Keratinocyte (primary cell): ENCODE measurements at regions not wholly inside any gene's neighbourhood (a gene's known extent, or its start where the extent isn't known, plus 50 kb on each side); places are given as distances from the start of the nearest gene placed in this dataset.

Source experiments
- DNase-seq: peaks from one replicate; pipeline ENCODE4 v3.0.0-alpha.2; 2011; ENCODE audit warnings: low read depth, missing footprints, low spot score
- FAIRE-seq: peaks from 2 replicates; lab custom pipeline; 2011; peaks lifted over from hg19 to GRCh38; lab: Jason Lieb, UNC
- H2AFZ ChIP-seq: 2 replicates; pipeline ENCODE4 v1.6.0; 2012; ENCODE audit warnings: low read length, control low read depth, inconsistent platforms; ENCODE audit not compliant: control insufficient read depth
- H3K27ac ChIP-seq: 2 replicates; pipeline ENCODE4 v1.5.1; 2011; ENCODE audit warnings: low read length; ENCODE audit not compliant: control insufficient read depth, insufficient read depth
- H3K27me3 ChIP-seq: 3 replicates; pipeline ENCODE4 v1.6.0; 2011; ENCODE audit warnings: low read length; ENCODE audit not compliant: control insufficient read depth, insufficient read depth; ENCODE audit errors: extremely low read depth
- H3K36me3 ChIP-seq, 2 experiments: 2 replicates in 1 of 2; 3 replicates in 1 of 2; pipeline ENCODE4 v1.5.1; 2011; ENCODE audit warnings: low read length in 2 of 2, mild to moderate bottlenecking in 1 of 2; ENCODE audit not compliant: control insufficient read depth in 2 of 2, insufficient read depth in 2 of 2; ENCODE audit errors: extremely low read depth in 1 of 2
- H3K4me1 ChIP-seq: 3 replicates; pipeline ENCODE4 v1.5.1; 2011; ENCODE audit warnings: low read length; ENCODE audit not compliant: control insufficient read depth, insufficient read depth; ENCODE audit errors: extremely low read depth
- H3K4me2 ChIP-seq: 3 replicates; pipeline ENCODE4 v1.6.0; 2011; ENCODE audit warnings: low read depth, low read length; ENCODE audit not compliant: control insufficient read depth, insufficient read depth; ENCODE audit errors: extremely low read depth
- H3K4me3 ChIP-seq, 3 experiments: fragments of 200-600 bp in 1 of 3; sonication (generic) in 1 of 3; 2 replicates in 2 of 3; 3 replicates in 1 of 3; pipeline ENCODE4 v1.5.1; 2011 to 2016; ENCODE audit warnings: low read length in 3 of 3, mild to moderate bottlenecking in 3 of 3, control low read depth in 2 of 3, inconsistent platforms in 1 of 3, low read depth in 1 of 3, mixed read lengths in 1 of 3, mixed run types in 1 of 3, moderate library complexity in 1 of 3; ENCODE audit not compliant: control insufficient read depth in 2 of 3, insufficient read depth in 2 of 3; ENCODE audit errors: extremely low read depth in 1 of 3
- H3K79me2 ChIP-seq: 2 replicates; pipeline ENCODE4 v1.6.0; 2012; ENCODE audit warnings: low read length; ENCODE audit not compliant: control insufficient read depth, insufficient read depth
- H3K9ac ChIP-seq: 3 replicates; pipeline ENCODE4 v1.6.0; 2011; ENCODE audit warnings: low read length; ENCODE audit not compliant: control insufficient read depth, insufficient read depth; ENCODE audit errors: extremely low read depth
- H3K9me1 ChIP-seq: 3 replicates; pipeline ENCODE4 v1.6.0; 2011; ENCODE audit warnings: low read length; ENCODE audit not compliant: control insufficient read depth, insufficient read depth; ENCODE audit errors: extremely low read depth
- H3K9me3 ChIP-seq: 2 replicates; pipeline ENCODE4 v1.5.1; 2012; ENCODE audit warnings: low read depth, low read length; ENCODE audit not compliant: control insufficient read depth
- H4K20me1 ChIP-seq: 3 replicates; pipeline ENCODE4 v1.6.0; 2011; ENCODE audit warnings: low read length; ENCODE audit not compliant: control insufficient read depth, insufficient read depth; ENCODE audit errors: extremely low read depth
- EZH2 ChIP-seq: IDR thresholded peaks from one replicate; pipeline ENCODE4 v1.6.1; 2012; ENCODE audit warnings: inconsistent platforms, mild to moderate bottlenecking, low read length, moderate library complexity
- dilution Hi-C: fragments of 300-500 bp; cut with MboI; formaldehyde crosslinking; loops from one replicate; pipeline ENCODE4 v1.7.0; 2020; ENCODE audit warnings: low sequenced_read_pairs; ENCODE audit not compliant: extremely low pct_ligation_motif_present
- TF ChIP-seq, protein P1 (sequence below), 3 experiments: IDR thresholded peaks in 1 of 3; conservative IDR thresholded peaks in 1 of 3; optimal IDR thresholded peaks in 1 of 3; 2 replicates in 2 of 3; 3 replicates in 1 of 3; pipeline versions ENCODE3 to v1.5.1; 2011; ENCODE audit warnings: low read length in 3 of 3, mild to moderate bottlenecking in 3 of 3, moderate library complexity in 2 of 3, control low read depth in 1 of 3, inconsistent platforms in 1 of 3; ENCODE audit not compliant: insufficient read depth in 2 of 3; ENCODE audit errors: extremely low read depth in 1 of 3

DNA sequence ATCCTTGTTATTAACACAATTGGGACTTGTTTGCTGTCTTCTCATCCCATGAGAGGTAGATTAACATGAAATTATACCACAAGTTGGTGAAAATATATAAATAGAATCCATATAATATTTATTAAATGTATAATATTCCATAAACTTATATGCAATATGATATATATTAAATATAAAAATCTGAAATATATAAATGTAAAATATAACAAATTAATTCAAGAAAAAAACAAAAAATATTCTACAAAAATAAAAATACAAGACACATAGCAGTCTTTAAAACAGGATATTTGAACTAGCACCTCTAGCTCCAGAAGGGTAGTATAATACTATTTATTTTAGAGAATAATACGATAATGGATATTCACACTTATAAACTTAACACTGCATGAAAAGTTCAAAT, 603.3 kb upstream of the FLRT2 start:
- Histone ChIP-seq H3K4me3 (no peak overlapping the region), H3K27me3 (no peaks in the 10 kb centered on the region), H3K9me3 (no peaks in the 10 kb centered on the region), H3K9ac (no peak overlapping the region), H3K4me1 (no peaks in the 10 kb centered on the region), H3K4me2 (no peak overlapping the region), H3K27ac (no peak overlapping the region), H3K9me1 (no peaks in the 10 kb centered on the region), H3K36me3 (no peaks in the 10 kb centered on the region), H3K79me2 (no peaks in the 10 kb centered on the region), H4K20me1 (no peaks in the 10 kb centered on the region), H2AFZ (no peak overlapping the region)
- no peak for FAIRE-seq
- DNase-seq, result no peak
- no peak for TF ChIP-seq EZH2
- TF ChIP-seq, protein P1, sequence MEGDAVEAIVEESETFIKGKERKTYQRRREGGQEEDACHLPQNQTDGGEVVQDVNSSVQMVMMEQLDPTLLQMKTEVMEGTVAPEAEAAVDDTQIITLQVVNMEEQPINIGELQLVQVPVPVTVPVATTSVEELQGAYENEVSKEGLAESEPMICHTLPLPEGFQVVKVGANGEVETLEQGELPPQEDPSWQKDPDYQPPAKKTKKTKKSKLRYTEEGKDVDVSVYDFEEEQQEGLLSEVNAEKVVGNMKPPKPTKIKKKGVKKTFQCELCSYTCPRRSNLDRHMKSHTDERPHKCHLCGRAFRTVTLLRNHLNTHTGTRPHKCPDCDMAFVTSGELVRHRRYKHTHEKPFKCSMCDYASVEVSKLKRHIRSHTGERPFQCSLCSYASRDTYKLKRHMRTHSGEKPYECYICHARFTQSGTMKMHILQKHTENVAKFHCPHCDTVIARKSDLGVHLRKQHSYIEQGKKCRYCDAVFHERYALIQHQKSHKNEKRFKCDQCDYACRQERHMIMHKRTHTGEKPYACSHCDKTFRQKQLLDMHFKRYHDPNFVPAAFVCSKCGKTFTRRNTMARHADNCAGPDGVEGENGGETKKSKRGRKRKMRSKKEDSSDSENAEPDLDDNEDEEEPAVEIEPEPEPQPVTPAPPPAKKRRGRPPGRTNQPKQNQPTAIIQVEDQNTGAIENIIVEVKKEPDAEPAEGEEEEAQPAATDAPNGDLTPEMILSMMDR (optimal IDR thresholded peaks at IDR 0.05 in 1 of 3, IDR thresholded peaks at IDR 0.05 in 1 of 3, conservative IDR thresholded peaks at IDR 0.05 in 1 of 3; ENCODE audit: extremely low read depth in 1 of 3, insufficient read depth in 2 of 3, low read length in 3 of 3), result no peak
- dilution Hi-C loops, result no loop called here

DNA sequence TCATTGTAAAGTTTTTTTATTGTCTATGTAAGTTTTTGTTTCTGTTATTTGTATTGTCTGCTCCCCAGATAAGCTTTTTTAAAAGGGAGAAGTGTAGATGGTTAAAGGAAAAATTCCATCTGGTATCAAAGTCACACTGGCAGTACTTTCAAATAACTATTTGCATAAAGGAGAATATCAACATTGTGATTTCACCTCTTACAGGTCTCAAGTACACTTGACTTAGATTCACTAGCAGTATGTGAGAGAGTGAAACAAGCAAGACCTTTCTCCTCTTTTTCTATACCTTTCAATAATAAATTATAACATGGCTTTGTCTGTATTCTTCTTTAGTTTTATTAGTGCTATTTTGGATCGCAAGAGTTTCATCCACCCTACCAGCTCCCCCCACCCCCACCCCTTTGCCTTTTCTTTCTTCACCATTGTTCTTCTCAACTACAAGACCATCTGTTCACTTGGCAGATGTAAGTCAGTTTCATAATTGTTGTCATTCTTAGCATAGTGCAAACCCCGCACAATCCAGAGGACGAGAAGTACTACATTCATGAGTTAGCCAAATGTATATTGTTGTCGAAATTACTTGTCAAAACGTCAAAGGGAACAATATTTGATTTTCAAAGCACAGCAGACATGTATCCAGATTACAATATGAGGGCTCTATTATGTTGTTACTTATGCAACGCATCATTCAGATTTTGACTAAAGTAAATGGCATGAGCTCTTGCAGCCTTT, 602.7 kb upstream of the FLRT2 start:
- DNase-seq, result no peak
- no peaks in the 10 kb centered on the region for H3K9me1 ChIP-seq
- H3K9me3 ChIP-seq, result no peaks in the 10 kb centered on the region
- dilution Hi-C loops, result no loop called here
- H2AFZ ChIP-seq, result no peak overlapping the region
- H3K4me3 ChIP-seq, result no peak overlapping the region
- H3K9ac ChIP-seq, result no peak overlapping the region
- no peaks in the 10 kb centered on the region for H4K20me1 ChIP-seq
- no peak overlapping the region for H3K27ac ChIP-seq
- no peaks in the 10 kb centered on the region for H3K36me3 ChIP-seq
- no peak overlapping the region for H3K4me2 ChIP-seq
- no peak for TF ChIP-seq EZH2
- TF ChIP-seq, protein P1 (optimal IDR thresholded peaks at IDR 0.05 in 1 of 3, IDR thresholded peaks at IDR 0.05 in 1 of 3, conservative IDR thresholded peaks at IDR 0.05 in 1 of 3; ENCODE audit: extremely low read depth in 1 of 3, insufficient read depth in 2 of 3, low read length in 3 of 3), result no peak
- H3K4me1 ChIP-seq, result no peaks in the 10 kb centered on the region
- FAIRE-seq, result no peak
- H3K79me2 ChIP-seq, result no peaks in the 10 kb centered on the region
- no peaks in the 10 kb centered on the region for H3K27me3 ChIP-seq
